ENCODE measurements at regions not wholly inside any gene's neighbourhood (a gene's known extent, or its start where the extent isn't known, plus 50 kb on each side); places are given as distances from the start of the nearest gene placed in this dataset.

DNA sequence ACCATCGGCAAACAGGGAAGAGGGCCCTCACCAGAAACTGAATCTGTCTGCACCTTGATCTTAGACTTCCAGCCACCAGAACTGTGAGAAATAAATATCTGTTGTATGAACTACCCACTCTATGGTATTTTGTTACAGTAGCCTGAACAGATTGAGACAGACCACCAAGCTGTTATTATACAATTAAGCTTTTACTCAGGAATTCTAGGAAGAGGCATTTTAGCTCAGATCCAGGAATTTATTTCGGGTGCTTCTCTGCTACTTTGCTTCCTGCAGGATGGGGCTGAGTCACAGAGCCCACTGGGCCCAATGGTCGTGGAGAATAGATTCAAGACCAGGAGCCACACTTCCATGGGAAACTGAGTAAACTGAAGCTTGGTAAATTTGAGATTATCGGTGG lies 145.5 kb upstream of the PFN2 start:
- no peak for DNase-seq

GRCh38 chr3:150114873-150115540 lies 144.3 kb upstream of the PFN2 start:
- no peak for DNase-seq

- no peak for DNase-seq
Measured at GRCh38 chr3:150114273-150114672, 143.6 kb upstream of the PFN2 start.

GRCh38 chr3:150110097-150110496 lies 139.4 kb upstream of the PFN2 start:
- no peak for DNase-seq

DNA sequence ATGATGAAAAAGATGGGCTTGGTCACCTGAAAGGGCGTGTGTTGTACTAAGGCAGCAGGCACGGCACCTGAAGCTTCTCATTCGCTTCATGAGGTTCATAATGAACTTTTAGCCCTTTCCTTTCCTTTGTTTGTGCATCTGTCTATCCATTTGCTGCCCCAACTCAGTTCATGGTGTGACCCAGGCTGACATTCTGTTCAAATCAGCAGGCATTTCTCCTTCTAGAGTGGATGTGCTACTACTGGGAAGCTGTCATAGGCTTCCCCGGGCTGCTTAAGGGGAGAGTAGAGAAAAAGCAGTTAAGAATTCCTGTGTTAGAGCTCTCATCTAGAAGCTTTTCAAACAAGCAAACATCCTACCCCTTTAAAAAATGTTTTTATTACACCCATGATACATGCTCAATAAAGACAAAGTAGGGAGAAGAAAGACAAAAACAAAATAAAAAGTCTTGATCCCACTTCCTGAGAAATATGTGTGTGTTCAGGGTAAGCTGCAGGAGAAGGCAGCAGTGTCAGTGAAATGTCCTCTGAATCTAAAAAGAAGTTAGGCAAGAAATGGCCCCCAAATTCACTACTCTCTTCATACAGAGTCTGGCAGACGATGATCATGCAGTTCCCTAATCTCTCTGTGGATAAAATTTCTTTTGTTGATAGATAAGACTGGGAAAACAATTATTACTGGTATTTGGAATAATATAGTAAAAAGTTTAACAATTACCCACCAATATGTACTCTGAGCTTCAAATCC lies 136.9 kb upstream of the PFN2 start:
- DNase-seq = no peak

GRCh38 chr3:150106740-150107428 lies 136.2 kb upstream of the PFN2 start:
- DNase-seq = no peak

GRCh38 chr3:150105886-150106612 lies 135.4 kb upstream of the PFN2 start:
- no peak for DNase-seq

DNA sequence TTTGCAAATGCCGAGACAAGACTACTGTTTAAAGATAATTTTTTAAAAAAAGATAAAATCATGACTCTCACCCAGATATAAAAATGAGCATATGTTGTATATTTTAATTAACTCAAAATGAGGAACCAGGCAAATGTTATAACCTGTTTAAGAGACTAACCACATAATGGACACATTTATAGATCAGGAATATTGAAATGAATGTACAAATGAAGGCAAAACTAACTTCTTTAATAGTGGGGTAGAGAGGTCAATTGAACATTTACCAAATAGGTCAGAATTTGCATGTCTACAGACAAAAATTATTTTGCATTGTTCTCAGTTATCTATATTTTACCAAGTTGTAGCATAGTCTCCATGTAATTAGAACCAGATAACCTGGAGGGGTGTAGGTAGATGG lies 134.3 kb upstream of the PFN2 start:
- DNase-seq = no peak

DNA sequence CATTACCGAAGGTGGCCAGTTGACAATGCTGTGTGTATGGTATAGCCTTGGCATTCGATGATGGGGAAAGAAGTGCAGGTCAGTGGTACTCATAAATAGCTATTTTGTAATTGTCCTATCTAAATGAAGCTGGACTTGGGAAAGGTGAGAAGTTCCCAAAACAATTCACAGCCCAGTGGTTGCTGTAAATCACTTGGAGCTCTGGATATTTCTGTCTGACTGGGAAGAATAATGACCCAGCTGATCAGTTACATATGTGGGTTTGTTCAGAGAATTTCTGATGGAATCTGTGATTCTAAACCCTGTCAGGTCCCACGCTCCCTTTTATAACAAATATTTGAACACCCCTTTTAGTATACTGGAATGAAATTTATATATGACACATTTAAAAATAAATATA lies 133.9 kb upstream of the PFN2 start:
- DNase-seq = no peak

DNA sequence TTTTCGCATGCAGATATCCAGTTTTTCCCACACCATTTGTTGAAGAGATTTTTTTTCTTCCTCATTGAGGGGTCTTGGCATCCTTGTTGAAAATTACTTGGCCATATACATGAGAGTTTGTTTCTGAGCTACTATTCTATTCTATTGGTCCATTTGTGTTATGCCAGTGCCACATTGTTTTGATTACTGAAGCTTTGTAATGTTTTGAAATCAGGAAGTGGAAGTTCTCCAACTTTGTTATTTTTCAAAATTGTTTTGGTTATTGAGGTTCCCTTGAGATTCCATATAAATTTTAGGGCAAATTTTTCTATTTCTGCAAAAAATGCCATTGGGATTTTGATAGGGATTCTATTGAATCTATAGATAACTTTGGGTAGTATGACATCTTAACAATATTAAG lies 130.3 kb upstream of the PFN2 start:
- DNase-seq = no peak

DNA sequence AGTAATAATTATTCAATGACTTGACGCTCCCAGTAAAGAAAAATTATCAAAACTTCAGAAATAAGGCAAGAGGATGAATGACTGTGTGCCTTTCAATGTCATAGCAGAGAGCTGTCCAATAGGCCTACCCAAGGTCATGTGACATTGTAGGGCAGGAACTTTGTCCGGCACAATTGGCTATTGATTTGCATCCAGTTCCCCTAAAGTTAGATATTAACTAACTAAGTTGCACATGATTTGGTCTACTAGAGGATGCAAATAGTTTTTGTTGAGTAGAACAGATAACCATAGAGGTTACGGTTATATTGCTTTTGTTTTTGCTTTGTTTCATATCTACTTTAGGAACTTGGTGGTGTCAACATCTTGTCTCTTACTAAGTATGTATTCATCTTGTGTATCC lies 127.9 kb upstream of the PFN2 start:
- DNase-seq = no peak

DNA sequence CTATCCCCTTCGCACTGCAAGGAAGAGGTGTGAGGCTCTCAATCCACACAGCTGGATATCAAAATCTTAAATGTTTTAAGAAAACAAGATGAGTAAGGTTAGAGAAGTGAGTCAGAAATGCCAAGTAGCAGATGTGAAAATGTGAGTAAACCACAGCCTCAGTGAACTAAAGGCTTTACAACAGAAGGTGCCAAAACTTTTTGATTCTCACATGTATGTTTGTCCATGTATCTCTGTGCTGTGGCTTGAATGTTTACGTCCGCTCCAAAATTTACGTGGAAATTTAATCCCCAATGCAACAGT lies 126.8 kb upstream of the PFN2 start:
- DNase-seq = no peak

DNA sequence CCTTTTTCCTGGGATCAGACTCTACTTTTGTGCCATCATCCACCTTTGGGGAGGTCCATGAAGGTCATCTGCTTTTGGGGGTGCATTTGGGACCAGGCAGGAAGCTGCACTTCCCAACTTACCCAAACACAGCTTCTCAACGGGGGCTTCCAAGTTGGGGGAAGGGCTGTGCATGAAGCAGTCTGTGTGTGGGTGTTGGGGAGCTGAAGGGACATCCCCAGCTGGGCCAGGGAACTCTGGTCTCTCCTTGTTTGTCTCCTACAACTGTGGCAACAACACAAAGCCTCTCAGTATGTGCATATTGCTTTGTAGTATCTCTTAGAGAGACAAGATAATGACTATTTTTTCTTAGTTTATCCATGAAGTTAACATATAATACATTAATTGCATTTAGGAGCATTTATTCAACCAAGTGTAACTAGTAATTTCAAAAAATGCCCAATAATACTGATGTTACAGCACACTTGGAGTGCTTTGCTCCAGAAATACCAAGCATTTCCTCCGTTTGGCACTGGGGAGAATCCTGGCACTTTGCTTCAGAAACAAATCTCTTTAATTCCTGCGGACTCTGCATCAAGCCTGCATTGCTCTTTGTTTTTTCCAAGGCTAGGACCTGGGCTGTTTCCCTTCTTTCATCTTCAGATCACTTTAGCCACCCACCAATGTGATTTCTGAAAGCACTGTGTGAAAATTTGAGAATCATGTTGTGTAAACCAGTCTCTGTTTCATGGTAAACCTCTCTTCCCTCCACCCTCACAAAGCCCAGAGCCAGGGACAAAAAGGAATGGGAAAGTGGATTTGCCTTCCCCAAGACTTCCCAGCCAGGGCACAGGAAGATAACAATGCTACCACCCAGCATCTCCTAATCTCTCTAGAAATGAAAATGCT lies 126.2 kb upstream of the PFN2 start:
- DNase-seq = no peak

DNA sequence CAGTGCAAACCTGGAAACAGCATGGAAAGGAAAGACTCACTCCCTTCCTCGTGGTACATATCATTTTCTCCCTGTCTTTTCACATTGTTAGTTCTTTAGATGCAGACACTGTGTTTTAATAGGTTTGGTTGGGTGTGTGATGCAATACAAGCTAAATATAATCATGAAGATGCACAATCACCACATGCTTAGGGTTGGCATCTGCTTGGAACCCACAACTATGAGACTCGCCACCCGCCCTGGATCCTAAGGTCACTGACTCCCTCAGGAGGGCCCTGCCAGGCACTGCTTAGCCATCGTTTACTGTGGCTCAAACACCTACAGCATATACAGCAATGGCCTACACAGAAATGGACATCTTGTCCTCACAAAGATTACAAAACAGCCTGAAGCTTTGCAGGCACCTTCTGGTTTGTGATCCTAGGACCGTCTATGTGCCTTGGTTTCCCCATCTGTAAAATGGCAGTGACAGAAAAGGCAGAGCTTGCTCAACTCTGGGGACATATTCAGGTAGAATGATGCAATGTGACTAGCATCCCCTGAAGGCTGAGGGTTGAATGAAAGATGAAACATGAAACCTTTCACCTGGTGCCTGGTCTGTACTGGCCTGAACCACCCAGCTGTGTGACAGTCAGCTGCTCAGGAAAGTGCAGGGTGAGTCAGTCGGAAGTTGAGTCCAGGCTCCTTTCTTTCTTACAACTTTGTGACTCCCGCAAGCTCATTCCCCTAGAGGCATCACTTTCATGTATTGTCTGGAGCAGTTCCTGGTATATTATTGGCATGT lies 123.6 kb upstream of the PFN2 start:
- DNase-seq = no peak

- DNase-seq = no peak
Measured at GRCh38 chr3:150091626-150092025, 120.9 kb upstream of the PFN2 start.

DNA sequence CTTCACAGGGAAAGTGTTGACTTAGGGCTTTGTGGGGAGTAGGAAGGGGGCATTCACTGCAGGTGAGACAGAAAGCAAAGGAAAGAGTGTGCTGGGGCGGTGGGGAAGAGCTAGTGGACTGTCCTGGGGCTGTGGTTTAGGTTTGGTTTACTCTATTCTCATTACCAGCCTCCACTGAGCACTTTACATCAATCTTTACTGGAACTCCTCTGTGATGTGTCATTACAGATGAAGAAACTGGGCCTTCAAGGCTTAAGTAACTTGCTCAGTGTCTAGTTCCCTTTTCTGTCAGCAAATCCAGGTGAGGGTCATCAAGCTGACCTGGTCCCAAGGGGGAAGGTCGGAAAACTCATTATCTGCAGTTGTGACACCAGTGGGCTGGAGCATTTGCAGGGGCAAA lies 120.2 kb upstream of the PFN2 start:
- no peak for DNase-seq

DNA sequence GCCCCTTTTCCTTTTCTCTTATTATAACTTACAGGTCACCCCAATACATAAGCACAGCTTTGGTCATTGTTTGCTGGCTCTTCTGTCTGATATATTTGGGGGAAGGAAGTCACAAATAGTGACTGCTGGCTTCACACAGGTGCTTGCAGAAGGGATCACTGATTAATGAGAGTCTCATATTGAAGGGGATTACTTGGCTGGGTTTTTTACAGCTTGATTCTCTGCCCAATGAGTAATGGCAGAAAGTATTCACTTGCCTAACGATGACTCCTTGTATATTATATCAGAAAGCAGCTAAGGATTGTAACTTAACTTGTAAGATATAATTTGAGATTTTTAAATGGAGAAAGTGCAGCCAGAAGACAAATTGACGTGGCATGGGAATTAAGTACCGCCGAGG lies 119.3 kb upstream of the PFN2 start:
- DNase-seq = no peak

GRCh38 chr3:150084128-150084527 lies 113.4 kb upstream of the PFN2 start:
- DNase-seq = no peak

GRCh38 chr3:150083655-150084042 lies 113.0 kb upstream of the PFN2 start:
- no peak for DNase-seq

DNA sequence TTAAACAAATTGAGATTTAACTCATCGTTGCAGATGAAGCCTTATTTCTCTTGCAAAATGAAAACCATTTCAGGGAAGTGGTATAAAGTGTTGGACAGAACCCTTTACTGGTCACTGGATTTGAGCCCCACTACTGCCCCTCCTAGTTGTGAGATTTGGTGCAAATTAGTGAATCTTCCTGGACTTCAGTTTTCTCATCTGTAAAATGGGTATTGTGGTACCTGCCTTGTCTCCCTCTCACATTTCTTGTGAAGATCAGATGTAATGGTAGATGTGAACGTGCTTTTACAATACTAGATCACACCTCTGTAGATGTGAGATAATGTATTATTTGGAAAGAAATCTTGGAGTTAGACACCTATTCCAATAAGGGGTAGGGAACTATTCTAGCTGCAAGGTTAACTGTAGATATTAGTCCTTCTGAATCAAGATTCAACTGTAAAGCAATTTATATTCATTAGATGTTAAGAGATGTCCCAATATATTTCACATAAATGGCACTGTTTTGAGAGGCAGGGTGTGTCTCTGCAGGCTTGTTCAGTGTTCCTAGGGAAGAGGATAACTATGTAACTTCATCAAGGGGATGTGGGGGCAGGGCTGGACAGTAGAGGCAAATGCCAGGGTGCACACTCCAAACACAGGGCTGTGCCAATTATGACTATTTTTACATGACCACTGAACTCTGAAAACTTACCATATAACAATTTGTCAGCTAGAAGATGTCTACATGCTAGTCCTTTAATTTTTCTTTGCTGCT lies 112.4 kb upstream of the PFN2 start:
- DNase-seq = no peak

- no peak for DNase-seq
Measured at GRCh38 chr3:150081084-150081483, 110.4 kb upstream of the PFN2 start.
